DMS 273 (cell line): ENCODE measurements at regions not wholly inside any gene's neighbourhood (a gene's known extent, or its start where the extent isn't known, plus 50 kb on each side); places are given as distances from the start of the nearest gene placed in this dataset.
"Not testable (repeated sequence)": the region's sequence is repeated elsewhere in the genome, so short reads cannot be mapped to it uniquely, and the experiment has no call there.

Experiments
- DNase-seq: peaks from one replicate; lab custom pipeline; 2025; ENCODE audit not compliant: unreplicated experiment; lab: John Stamatoyannopoulos, UW

DNA sequence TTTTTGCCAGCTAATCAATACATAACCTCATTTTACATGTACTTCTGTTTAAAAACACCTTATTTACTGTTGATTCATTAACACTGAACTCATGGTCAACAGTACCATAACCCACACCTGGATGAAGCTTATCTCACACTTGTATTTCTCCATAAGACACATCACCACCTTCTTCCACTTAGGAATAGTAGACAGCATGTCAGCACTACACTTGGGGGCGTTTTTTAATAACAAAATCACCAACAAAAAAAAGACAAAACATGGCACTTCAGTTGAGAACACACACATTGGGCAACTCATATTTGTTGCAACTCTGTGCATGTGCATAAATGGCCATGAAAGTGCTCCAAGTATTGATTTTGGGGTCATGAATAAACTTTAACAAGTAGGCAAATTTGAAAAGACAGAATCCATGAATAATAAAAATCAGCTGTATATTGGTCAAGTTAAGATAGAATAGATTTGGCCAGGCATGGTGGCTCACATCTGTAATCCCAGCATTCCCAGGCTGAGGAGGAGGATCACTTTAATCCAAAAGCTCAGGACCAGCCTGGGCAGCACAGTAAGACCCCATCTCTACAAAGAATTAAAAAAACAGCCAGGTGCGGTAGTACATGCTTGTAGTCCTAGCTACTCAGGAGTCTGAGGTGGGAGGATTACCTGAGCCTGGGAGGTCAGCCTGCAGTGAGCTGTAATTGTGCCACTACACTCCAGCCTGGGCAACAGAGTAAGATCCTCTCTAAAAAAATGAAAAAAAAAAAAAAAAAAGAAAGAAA is 84.4 kb upstream of the SRD5A2 start:
- no peak for DNase-seq

DNA sequence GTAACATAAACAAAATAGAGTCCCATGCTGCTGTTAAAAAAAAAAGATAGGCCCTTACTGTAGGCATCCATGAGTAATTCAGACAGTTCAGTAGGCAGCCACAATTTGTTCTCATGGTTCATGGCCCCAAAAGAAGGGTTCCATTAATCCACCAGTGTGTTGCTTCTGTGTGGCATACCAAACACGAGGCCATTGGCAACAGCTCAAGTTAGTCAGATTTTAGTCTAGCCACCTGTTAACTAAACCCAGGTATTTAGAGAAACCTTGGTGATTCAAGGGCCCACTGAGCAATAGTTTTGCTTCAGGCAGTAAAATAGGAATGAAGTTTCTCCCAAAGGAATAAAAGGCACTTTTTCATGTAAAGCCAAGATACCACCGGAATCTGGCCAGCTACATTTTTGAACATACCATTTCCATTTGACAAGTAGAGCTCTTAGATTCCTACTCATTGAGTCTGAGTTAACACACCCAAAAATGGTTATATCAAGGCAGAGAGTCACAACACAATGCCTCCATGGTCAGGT is 80.1 kb upstream of the SRD5A2 start:
- no peak for DNase-seq

DNA sequence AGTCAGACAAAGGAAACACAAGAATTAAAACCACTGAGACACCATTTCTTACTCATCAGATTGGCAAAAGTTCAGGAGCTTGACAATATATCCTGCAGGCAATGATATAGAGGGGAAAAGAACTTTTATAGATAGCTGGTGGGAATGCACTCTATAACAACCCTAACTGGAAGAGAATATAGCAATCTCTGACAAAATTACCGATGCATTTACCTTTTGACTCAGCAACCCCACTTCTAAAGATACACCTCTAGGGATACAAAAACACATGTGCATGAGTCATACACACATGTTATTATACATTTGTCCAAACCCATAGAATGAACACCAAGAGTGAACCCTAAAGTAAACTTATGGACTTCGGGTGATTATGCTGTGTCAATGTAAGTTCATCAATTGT is 79.4 kb upstream of the SRD5A2 start:
- no peak for DNase-seq

DNA sequence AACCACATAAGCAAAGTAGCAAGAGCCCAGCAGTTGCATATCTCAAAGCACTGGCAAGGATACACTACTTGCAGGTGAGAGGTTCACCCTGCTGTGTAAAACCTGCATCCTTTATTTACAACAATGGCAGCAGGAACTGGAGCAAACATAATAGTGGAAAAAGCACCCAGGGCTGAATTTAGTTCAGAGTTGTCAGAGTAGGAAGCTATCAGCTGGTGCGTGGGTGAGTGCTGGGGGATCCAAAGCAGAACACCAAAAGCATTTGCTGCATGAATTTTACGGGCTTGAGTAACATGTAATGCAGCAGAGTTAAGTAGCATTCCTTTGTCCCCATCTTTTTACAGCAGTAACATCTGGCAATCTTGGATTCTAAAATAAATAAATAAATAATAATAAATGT is 73.5 kb upstream of the SRD5A2 start:
- DNase-seq: no peak

DNA sequence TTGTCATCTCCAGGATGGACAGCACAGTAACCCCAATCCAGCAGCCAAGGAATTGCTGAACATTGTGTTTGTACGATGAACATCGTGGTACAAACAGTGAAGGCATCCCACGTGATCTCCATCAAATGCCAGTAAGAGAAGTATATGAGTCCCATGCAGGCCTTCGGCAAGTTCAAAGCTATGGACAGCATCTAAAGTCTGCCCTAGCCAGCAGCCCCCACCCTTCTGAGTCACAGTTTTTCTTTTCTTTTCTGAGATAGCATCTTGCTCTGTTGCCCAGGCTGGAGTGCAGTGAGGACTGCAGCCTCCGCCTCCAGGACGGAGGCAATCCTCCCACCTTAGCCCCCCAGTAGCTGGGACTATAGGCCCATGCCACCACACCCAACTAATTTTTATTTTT is 71.0 kb upstream of the SRD5A2 start:
- no peak for DNase-seq

DNA sequence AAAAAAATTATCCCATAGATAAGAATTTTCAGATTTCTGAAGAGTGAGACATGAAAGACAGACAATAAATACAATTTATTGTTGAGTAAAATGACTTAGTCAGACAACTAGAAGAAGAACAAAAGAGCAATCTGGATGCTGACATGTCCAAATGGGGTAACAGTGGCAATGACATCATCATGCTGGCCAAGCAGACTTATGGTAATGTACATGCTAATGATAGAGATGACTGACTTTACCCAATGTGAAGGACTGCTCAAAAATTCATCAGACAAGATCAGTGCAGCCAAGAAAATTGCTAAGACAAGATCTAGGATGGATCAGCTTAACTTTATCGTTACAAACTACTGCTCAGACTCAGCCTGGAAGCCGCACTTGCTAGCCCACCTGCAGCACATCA is 70.5 kb upstream of the SRD5A2 start:
- DNase-seq: no peak

DNA sequence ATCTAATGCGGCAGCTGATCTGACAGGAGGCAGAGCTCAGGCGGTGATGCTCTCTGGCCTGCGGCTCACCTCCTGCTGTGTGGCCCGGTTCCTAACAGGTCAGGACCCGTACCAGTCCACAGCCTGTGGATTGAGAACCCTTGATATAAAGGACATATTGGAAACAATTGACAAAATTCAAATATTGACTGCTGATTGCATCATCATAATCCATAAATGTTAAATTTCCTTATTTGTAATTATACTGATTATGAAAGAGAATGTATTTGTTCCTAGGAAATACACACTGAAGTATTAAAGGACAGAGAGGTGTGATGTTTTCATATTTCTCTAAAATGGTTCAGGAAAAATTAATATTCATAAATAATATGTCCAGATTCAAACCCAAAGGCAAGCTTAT is 63.8 kb upstream of the SRD5A2 start:
- no peak for DNase-seq

DNA sequence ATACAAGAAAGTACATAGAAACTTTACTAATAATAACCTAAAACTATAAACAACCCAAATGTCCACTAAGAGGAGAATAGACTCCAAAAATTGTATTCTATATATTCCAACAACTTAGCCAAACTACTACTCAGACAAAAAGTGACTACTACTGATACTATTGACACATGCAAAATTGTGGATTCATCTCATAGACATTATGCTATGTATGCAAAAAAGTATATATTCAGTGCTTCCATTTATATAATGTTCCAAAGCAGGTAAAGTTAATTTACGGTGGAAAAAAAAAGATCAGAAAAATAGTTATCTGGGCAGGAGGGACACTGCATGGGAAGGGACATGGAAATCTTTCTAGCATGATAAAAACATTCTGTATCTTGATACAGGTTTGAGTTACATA is 62.0 kb upstream of the SRD5A2 start:
- DNase-seq: no peak

DNA sequence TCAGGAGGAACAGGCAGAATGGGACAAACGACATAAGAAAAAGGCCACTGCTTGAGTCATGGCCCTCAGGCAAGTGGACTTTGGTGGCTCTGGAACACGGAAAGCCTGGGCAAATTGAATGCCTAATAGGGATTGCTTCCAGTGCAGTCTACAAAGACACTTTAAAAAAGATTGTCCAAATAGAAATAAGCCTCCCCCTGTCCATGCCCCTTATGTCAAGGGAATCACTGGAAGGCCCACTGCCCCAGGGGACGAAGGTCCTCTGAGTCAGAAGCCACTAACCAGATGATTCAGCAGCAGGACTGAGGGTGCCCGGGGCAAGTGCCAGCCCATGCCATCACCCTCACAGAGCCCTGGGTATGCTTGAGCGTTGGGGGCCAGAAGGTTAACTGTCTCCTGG is 51.5 kb upstream of the SRD5A2 start:
- not testable (repeated sequence) for DNase-seq
